ENCODE measurements at regions not wholly inside any gene's neighbourhood (a gene's known extent, or its start where the extent isn't known, plus 50 kb on each side); places are given as distances from the start of the nearest gene placed in this dataset.
"Not testable (repeated sequence)": the region's sequence is repeated elsewhere in the genome, so short reads cannot be mapped to it uniquely, and the experiment has no call there.

- intact Hi-C loops (cut with DNase I), result no loop called here
- Histone ChIP-seq H3K4me1 (no peaks in the 10 kb centered on the region), H3K4me3 (no peak overlapping the region), H3K27ac (no peak overlapping the region), H3K9me3 (no peaks in the 10 kb centered on the region), H3K36me3 (no peaks in the 10 kb centered on the region), H3K27me3 (no peaks in the 10 kb centered on the region)
- DNase-seq (no peak), ATAC-seq (no peak)
- TF ChIP-seq CTCF (IDR thresholded peaks at IDR 0.05), result no peak
Observed at GRCh38 chr1:68811806-68812205, 314.9 kb upstream of the DEPDC1 start.

GRCh38 chr1:68812333-68812732 is 315.5 kb upstream of the DEPDC1 start:
- ATAC-seq (no peak), DNase-seq (no peak)
- Histone ChIP-seq H3K4me3 (no peak overlapping the region), H3K27ac (no peak overlapping the region), H3K9me3 (no peaks in the 10 kb centered on the region), H3K36me3 (no peaks in the 10 kb centered on the region), H3K27me3 (no peaks in the 10 kb centered on the region), H3K4me1 (no peaks in the 10 kb centered on the region)
- TF ChIP-seq CTCF (IDR thresholded peaks at IDR 0.05), result no peak
- intact Hi-C loops (cut with DNase I), result no loop called here

GRCh38 chr1:68814067-68814466 is 317.2 kb upstream of the DEPDC1 start:
- no peak for DNase-seq
- no peaks in the 10 kb centered on the region for H3K9me3 ChIP-seq
- no peaks in the 10 kb centered on the region for H3K27me3 ChIP-seq
- no peak for TF ChIP-seq CTCF (IDR thresholded peaks at IDR 0.05)
- intact Hi-C loops (cut with DNase I), result no loop called here
- H3K4me3 ChIP-seq, result no peak overlapping the region
- no peak for ATAC-seq
- H3K27ac ChIP-seq, result no peak overlapping the region
- no peaks in the 10 kb centered on the region for H3K4me1 ChIP-seq
- no peaks in the 10 kb centered on the region for H3K36me3 ChIP-seq

GRCh38 chr1:68815632-68816031 is 318.8 kb upstream of the DEPDC1 start:
- Histone ChIP-seq H3K27me3 (no peaks in the 10 kb centered on the region), H3K4me1 (no peaks in the 10 kb centered on the region), H3K9me3 (no peaks in the 10 kb centered on the region), H3K27ac (no peak overlapping the region), H3K36me3 (no peaks in the 10 kb centered on the region), H3K4me3 (no peak overlapping the region)
- DNase-seq (no peak), ATAC-seq (no peak)
- no peak for TF ChIP-seq CTCF (IDR thresholded peaks at IDR 0.05)
- intact Hi-C loops (cut with DNase I), result no loop called here

- DNase-seq, result peak in 1 of 4 donors; percentile 65
- H3K4me3 ChIP-seq; H3K9me3 ChIP-seq; ATAC-seq; H3K27ac ChIP-seq; H3K4me1 ChIP-seq; H3K27me3 ChIP-seq; intact Hi-C loops (cut with DNase I); H3K36me3 ChIP-seq: not testable (repeated sequence)
Observed at GRCh38 chr1:68817505-68818210, 320.8 kb upstream of the DEPDC1 start.

Data from left lung (tissue), 4 donors.